ENCODE measurements at regions not wholly inside any gene's neighbourhood (a gene's known extent, or its start where the extent isn't known, plus 50 kb on each side); places are given as distances from the start of the nearest gene placed in this dataset.

- FAIRE-seq = no peak
These were observed 79.5 kb downstream of the CD200 start for GRCh38 chr3:112412494-112412893.

GRCh38 chr3:112413074-112413473 is 80.1 kb downstream of the CD200 start:
- FAIRE-seq = peak; percentile 37

DNA sequence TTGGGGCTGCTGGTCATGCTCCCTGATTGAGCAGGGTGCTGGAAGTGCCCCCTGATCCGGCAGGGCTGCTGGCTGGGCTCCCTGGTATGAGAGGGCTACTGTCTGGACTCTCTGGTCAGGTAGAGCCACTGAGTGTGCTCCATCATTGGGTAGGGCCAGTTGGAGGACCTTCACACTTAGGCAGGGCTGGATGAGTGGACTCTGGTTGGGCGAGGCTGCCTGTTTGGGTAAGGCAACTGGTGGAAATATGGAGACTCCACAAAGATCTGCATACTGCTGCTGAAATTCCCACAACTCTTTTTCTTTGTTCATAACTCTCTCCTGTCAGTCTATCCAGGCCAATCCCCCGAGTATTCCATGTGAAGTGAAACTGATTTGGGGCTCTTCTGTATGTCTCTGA is 80.8 kb downstream of the CD200 start:
- FAIRE-seq = no peak

Measured in endometrium (tissue), 2 donors.